Gastrocnemius medialis (tissue), 4 donors: ENCODE measurements at regions not wholly inside any gene's neighbourhood (a gene's known extent, or its start where the extent isn't known, plus 50 kb on each side); places are given as distances from the start of the nearest gene placed in this dataset.
"Not testable (repeated sequence)": the region's sequence is repeated elsewhere in the genome, so short reads cannot be mapped to it uniquely, and the experiment has no call there.

ENCODE experiments used
- POLR2A ChIP-seq, 2 donors: fragments of 450-650 bp; IDR thresholded peaks; one replicate each; pipeline ENCODE4 v1.6.1; 2017; ENCODE audit warnings: antibody characterized with exemption in 2 of 2, mild to moderate bottlenecking in 2 of 2, moderate library complexity in 2 of 2
- TF ChIP-seq, protein P1 (sequence below), 5 experiments: fragments of 450-650 bp in 3 of 5; fragments of 200-600 bp in 2 of 5; sonication (generic) in 2 of 5; IDR thresholded peaks in 4 of 5; conservative IDR thresholded peaks in 1 of 5; 1 replicate in 4 of 5; 2 replicates in 1 of 5; pipeline ENCODE4 v1.5.1; 2016 to 2019; ENCODE audit warnings: antibody characterized with exemption in 5 of 5, mild to moderate bottlenecking in 3 of 5, moderate library complexity in 3 of 5

GRCh38 chrY:18466661-18467060 is 79.9 kb upstream of the HSFY1 start:
- TF ChIP-seq, protein P1, sequence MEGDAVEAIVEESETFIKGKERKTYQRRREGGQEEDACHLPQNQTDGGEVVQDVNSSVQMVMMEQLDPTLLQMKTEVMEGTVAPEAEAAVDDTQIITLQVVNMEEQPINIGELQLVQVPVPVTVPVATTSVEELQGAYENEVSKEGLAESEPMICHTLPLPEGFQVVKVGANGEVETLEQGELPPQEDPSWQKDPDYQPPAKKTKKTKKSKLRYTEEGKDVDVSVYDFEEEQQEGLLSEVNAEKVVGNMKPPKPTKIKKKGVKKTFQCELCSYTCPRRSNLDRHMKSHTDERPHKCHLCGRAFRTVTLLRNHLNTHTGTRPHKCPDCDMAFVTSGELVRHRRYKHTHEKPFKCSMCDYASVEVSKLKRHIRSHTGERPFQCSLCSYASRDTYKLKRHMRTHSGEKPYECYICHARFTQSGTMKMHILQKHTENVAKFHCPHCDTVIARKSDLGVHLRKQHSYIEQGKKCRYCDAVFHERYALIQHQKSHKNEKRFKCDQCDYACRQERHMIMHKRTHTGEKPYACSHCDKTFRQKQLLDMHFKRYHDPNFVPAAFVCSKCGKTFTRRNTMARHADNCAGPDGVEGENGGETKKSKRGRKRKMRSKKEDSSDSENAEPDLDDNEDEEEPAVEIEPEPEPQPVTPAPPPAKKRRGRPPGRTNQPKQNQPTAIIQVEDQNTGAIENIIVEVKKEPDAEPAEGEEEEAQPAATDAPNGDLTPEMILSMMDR (IDR thresholded peaks at IDR 0.05 in 4 of 5, conservative IDR thresholded peaks at IDR 0.05 in 1 of 5) = not testable (repeated sequence)
- TF ChIP-seq POLR2A (IDR thresholded peaks at IDR 0.05) = not testable (repeated sequence)
